Breast epithelium (tissue), 4 donors: ENCODE measurements at regions not wholly inside any gene's neighbourhood (a gene's known extent, or its start where the extent isn't known, plus 50 kb on each side); places are given as distances from the start of the nearest gene placed in this dataset.

Experiments
- DNase-seq, 2 donors: peaks; one replicate each; pipeline ENCODE4 v3.0.0-alpha.2; 2019; ENCODE audit warnings: low spot score in 2 of 2
- H3K27ac ChIP-seq, 2 donors: fragments of 200-600 bp; sonication (generic) in 1 of 2; one replicate each; pipeline ENCODE4 v1.5.1; 2016 to 2019; ENCODE audit warnings: mild to moderate bottlenecking in 1 of 2
- H3K27me3 ChIP-seq, 2 donors: fragments of 200-600 bp; sonication (generic) in 1 of 2; one replicate each; pipeline versions ENCODE4 v1.5.1 to v1.6.0; 2017 to 2019; ENCODE audit warnings: control low read depth in 1 of 2, mild to moderate bottlenecking in 1 of 2
- H3K36me3 ChIP-seq: fragments of 200-600 bp; one replicate; pipeline ENCODE4 v1.5.1; 2019
- H3K4me1 ChIP-seq, 2 donors: fragments of 200-600 bp; sonication (generic); one replicate each; pipeline ENCODE4 v1.5.1; 2016 to 2019; ENCODE audit warnings: control low read depth in 1 of 2
- H3K4me3 ChIP-seq, 3 donors: fragments of 200-600 bp; sonication (generic); 1 replicate in 2 of 3; 2 replicates in 1 of 3; pipeline ENCODE4 v1.5.1; 2016 to 2019; ENCODE audit warnings: mild to moderate bottlenecking in 3 of 3, moderate library complexity in 2 of 3
- H3K9me3 ChIP-seq, 2 donors: fragments of 200-600 bp; sonication (generic) in 1 of 2; one replicate each; pipeline ENCODE4 v1.5.1; 2016 to 2019; ENCODE audit warnings: control low read depth in 1 of 2
- POLR2A ChIP-seq: fragments of 450-650 bp; IDR thresholded peaks from one replicate; pipeline ENCODE4 v1.6.1; 2016; ENCODE audit warnings: antibody characterized with exemption, mild to moderate bottlenecking, moderate library complexity
- POLR2AphosphoS5 ChIP-seq, 3 donors: sonication (generic); formaldehyde crosslinking; IDR thresholded peaks; one replicate each; pipeline ENCODE4 v1.6.1; 2017; ENCODE audit warnings: antibody characterized with exemption in 3 of 3
- intact Hi-C: fragments of 100-400 bp; cut with DNase I; formaldehyde crosslinking; loops from one replicate; pipeline ENCODE4 v1.15.1; 2023; ENCODE audit warnings: low total_unique reads
- TF ChIP-seq, protein P1 (sequence below), 3 donors: fragments of 450-650 bp; IDR thresholded peaks; one replicate each; pipeline ENCODE4 v1.5.1; 2016 to 2017; ENCODE audit warnings: antibody characterized with exemption in 3 of 3, mild to moderate bottlenecking in 3 of 3, moderate library complexity in 3 of 3

DNA sequence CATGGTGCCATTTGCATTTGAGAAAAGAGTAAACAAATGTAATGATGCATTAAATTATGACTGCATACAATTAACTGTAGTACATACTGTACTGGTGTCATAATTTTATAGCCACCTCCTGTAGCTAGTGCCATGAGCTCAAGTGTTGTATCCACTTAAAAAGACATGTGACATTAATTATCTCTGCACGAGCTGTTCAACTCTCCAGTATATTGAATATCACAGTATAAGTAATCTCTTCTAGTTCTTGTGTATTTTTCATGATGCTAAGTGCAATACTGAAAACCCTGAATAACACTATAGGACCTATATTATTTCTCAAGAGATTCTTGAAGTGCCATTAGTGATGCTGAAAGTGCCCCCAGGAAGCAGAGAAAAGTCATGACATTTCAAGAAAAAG, 387.3 kb downstream of the PCDH17 start:
- Histone ChIP-seq H3K4me1 (no peaks in the 10 kb centered on the region), H3K9me3 (no peaks in the 10 kb centered on the region), H3K27me3 (no peaks in the 10 kb centered on the region), H3K27ac (no peak overlapping the region), H3K36me3 (no peaks in the 10 kb centered on the region), H3K4me3 (no peak overlapping the region)
- intact Hi-C loops, result no loop called here
- no peak for DNase-seq
- TF ChIP-seq, protein P1, sequence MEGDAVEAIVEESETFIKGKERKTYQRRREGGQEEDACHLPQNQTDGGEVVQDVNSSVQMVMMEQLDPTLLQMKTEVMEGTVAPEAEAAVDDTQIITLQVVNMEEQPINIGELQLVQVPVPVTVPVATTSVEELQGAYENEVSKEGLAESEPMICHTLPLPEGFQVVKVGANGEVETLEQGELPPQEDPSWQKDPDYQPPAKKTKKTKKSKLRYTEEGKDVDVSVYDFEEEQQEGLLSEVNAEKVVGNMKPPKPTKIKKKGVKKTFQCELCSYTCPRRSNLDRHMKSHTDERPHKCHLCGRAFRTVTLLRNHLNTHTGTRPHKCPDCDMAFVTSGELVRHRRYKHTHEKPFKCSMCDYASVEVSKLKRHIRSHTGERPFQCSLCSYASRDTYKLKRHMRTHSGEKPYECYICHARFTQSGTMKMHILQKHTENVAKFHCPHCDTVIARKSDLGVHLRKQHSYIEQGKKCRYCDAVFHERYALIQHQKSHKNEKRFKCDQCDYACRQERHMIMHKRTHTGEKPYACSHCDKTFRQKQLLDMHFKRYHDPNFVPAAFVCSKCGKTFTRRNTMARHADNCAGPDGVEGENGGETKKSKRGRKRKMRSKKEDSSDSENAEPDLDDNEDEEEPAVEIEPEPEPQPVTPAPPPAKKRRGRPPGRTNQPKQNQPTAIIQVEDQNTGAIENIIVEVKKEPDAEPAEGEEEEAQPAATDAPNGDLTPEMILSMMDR (IDR thresholded peaks at IDR 0.05), result no peak
- no peak for TF ChIP-seq POLR2A
- no peak for TF ChIP-seq POLR2AphosphoS5 (IDR thresholded peaks at IDR 0.05)

DNA sequence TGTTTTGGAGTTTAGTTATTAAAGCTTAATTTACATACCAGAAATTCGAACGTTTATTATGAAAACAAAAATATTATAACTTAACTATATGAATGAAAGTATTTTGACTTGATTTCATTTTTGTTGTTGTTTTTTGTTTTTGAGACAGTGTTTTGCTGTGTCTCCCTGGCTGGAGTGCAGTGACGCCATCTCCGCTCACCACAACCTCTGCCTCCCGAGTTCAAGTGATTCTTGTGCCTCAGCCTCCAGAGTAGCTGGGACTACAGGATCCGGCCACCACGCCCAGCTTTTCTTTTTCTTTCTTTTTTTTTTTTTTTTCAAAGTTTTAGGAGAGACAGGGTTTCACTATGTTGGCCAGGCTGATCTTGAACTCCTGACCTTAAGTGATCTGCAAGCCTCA, 392.6 kb downstream of the PCDH17 start:
- Histone ChIP-seq H3K27ac (no peak overlapping the region), H3K36me3 (no peaks in the 10 kb centered on the region), H3K4me3 (no peak overlapping the region), H3K27me3 (no peaks in the 10 kb centered on the region), H3K9me3 (no peaks in the 10 kb centered on the region), H3K4me1 (no peaks in the 10 kb centered on the region)
- DNase-seq, result no peak
- TF ChIP-seq POLR2A (no peak), POLR2AphosphoS5 (IDR thresholded peaks at IDR 0.05) (no peak)
- TF ChIP-seq, protein P1 (IDR thresholded peaks at IDR 0.05), result no peak
- intact Hi-C loops, result no loop called here

DNA sequence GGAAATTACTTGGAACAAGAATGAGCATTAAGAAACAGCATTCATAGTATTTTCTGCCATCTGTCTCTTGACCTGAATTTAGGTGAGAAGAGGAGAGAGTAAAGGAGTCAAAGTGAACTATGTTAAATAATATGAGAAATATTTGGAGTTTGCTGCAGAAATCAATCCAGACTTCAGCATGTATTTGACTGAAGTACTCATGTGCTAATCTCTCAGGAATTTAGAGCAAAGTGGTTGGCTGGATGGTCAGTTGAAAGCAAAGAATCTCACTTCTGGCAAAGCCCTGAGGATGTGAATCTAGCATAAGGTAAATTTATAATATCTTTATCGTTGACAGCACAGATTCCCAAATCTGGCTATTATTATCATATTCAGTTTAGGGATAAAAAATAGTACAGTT, 394.3 kb downstream of the PCDH17 start:
- Histone ChIP-seq H3K9me3 (no peaks in the 10 kb centered on the region), H3K4me1 (no peaks in the 10 kb centered on the region), H3K36me3 (no peaks in the 10 kb centered on the region), H3K4me3 (no peak overlapping the region), H3K27ac (no peak overlapping the region), H3K27me3 (no peaks in the 10 kb centered on the region)
- DNase-seq, result no peak
- TF ChIP-seq, protein P1 (IDR thresholded peaks at IDR 0.05), result no peak
- no peak for TF ChIP-seq POLR2A
- no peak for TF ChIP-seq POLR2AphosphoS5 (IDR thresholded peaks at IDR 0.05)
- intact Hi-C loops, result no loop called here

DNA sequence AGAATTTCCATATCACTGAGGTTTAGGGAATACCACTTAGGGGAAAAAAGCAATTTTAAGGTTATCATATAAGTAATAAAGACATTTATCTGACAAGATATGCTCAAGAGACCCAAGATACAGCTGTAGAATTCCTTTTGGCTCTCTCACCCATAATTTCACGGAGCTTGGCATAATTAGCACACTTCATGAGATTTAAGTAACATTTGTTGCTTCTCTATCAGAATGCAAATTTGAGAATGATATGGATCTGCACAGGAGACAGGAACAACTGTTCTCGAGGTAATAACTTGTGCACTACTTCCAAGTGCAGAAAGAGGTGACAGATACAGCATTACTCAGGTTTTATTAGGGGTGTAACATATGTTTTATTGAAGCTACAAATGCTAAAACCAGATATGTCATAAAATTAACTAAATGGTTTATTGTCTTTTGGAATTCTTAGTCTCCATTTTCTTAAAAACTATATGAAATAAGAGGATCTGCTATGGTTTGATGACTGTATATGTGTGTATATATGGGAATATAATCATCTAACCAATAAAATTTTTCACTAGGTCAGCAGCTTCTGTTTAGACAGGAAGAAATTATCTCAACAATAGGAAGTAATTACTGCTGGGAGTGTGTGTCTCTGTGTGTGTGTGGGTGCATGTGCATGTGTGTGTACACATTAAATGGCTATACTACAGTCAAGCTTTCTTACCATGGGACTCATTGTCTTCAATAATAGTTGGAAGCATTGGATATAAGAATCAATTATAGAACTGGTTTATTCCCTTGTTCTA, 401.3 kb downstream of the PCDH17 start:
- no peak for DNase-seq
- Histone ChIP-seq H3K36me3 (no peaks in the 10 kb centered on the region), H3K27ac (no peak overlapping the region), H3K4me1 (no peaks in the 10 kb centered on the region), H3K4me3 (no peak overlapping the region), H3K9me3 (no peaks in the 10 kb centered on the region), H3K27me3 (no peaks in the 10 kb centered on the region)
- TF ChIP-seq POLR2A (no peak), POLR2AphosphoS5 (IDR thresholded peaks at IDR 0.05) (no peak)
- TF ChIP-seq, protein P1 (IDR thresholded peaks at IDR 0.05), result no peak
- intact Hi-C loops, result loop anchor here (5.0 kb wide), 1 partner anchor 421 kb away; no protein-coding TSS in a partner anchor

DNA sequence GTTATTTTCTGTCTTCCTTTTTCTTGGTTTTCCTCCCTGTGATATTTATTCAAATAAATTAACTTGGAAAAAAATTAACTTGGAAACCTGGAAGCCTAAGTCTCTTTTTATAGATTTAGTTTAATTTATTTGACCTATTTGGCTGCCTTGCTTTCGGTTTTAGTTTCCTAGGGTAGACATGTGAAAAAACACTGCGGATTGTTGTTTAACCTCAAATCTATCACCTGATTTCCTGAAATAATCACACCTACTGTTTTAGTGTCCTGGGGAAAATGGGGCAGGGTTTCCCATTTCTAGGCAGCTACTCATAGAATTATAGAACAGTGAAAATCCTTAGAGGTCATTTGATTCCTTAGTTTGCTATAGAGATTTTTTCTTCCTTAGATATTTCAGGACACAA, 412.4 kb downstream of the PCDH17 start:
- DNase-seq, result no peak
- TF ChIP-seq, protein P1 (IDR thresholded peaks at IDR 0.05), result no peak
- no peaks in the 10 kb centered on the region for H3K27me3 ChIP-seq
- intact Hi-C loops, result no loop called here
- H3K4me3 ChIP-seq, result no peak overlapping the region
- no peaks in the 10 kb centered on the region for H3K4me1 ChIP-seq
- H3K36me3 ChIP-seq, result no peaks in the 10 kb centered on the region
- H3K9me3 ChIP-seq, result no peaks in the 10 kb centered on the region
- no peak overlapping the region for H3K27ac ChIP-seq
